Astrocyte (in vitro differentiated cells and primary cell): ENCODE measurements at regions not wholly inside any gene's neighbourhood (a gene's known extent, or its start where the extent isn't known, plus 50 kb on each side); places are given as distances from the start of the nearest gene placed in this dataset.

Experiments
- DNase-seq: peaks from one replicate; pipeline ENCODE4 v3.0.0-alpha.2; 2010; ENCODE audit warnings: low read depth
- FAIRE-seq: peaks from 2 replicates; lab custom pipeline; 2011; peaks lifted over from hg19 to GRCh38; lab: Jason Lieb, UNC
- H2AFZ ChIP-seq: 2 replicates; pipeline ENCODE4 v1.6.0; 2012; ENCODE audit warnings: low read depth, low read length, inconsistent platforms
- H3K27ac ChIP-seq: 2 replicates; pipeline ENCODE4 v1.5.1; 2011; ENCODE audit warnings: low read depth, low read length, inconsistent platforms
- H3K27me3 ChIP-seq: 2 replicates; pipeline ENCODE4 v1.6.0; 2011; ENCODE audit warnings: low read length, inconsistent platforms; ENCODE audit not compliant: insufficient read depth
- H3K36me3 ChIP-seq: 2 replicates; pipeline ENCODE4 v1.5.1; 2011; ENCODE audit warnings: low read length, inconsistent platforms; ENCODE audit not compliant: insufficient read depth
- H3K4me1 ChIP-seq: 2 replicates; pipeline ENCODE4 v1.5.1; 2011; ENCODE audit warnings: low read length, inconsistent platforms; ENCODE audit not compliant: insufficient read depth
- H3K4me2 ChIP-seq: 2 replicates; pipeline ENCODE4 v1.6.0; 2012; ENCODE audit warnings: low read length, inconsistent platforms
- H3K4me3 ChIP-seq: 2 replicates; pipeline ENCODE4 v1.5.1; 2011; ENCODE audit warnings: low read depth, mild to moderate bottlenecking, low read length, inconsistent platforms; ENCODE audit not compliant: insufficient read depth
- H3K79me2 ChIP-seq: 2 replicates; pipeline ENCODE4 v1.6.0; 2012; ENCODE audit warnings: mild to moderate bottlenecking, low read length, inconsistent platforms; ENCODE audit not compliant: insufficient read depth
- H3K9ac ChIP-seq: 2 replicates; pipeline ENCODE4 v1.6.0; 2012; ENCODE audit warnings: mild to moderate bottlenecking, low read length, inconsistent platforms
- H3K9me3 ChIP-seq: 2 replicates; pipeline ENCODE4 v1.5.1; 2012; ENCODE audit warnings: low read depth, mild to moderate bottlenecking, low read length, inconsistent platforms; ENCODE audit not compliant: insufficient read depth
- H4K20me1 ChIP-seq: 2 replicates; pipeline ENCODE4 v1.6.0; 2012; ENCODE audit warnings: low read length, inconsistent platforms; ENCODE audit not compliant: insufficient read depth
- H3K27ac Mint-ChIP-seq: one replicate; pipeline ENCODE4 v1.8.0; 2021; ENCODE audit warnings: mild to moderate bottlenecking, mixed read lengths; ENCODE audit not compliant: unreplicated experiment
- H3K27me3 Mint-ChIP-seq: one replicate; pipeline ENCODE4 v1.8.0; 2021; ENCODE audit warnings: low read depth, mixed read lengths; ENCODE audit not compliant: unreplicated experiment
- H3K36me3 Mint-ChIP-seq: one replicate; pipeline ENCODE4 v1.8.0; 2021; ENCODE audit warnings: low read depth, mixed read lengths; ENCODE audit not compliant: unreplicated experiment
- H3K4me1 Mint-ChIP-seq: one replicate; pipeline ENCODE4 v1.8.0; 2021; ENCODE audit warnings: low read depth, mixed read lengths; ENCODE audit not compliant: unreplicated experiment
- H3K4me3 Mint-ChIP-seq: one replicate; pipeline ENCODE4 v1.8.0; 2021; ENCODE audit warnings: mild to moderate bottlenecking, moderate library complexity, mixed read lengths; ENCODE audit not compliant: unreplicated experiment
- H3K9me3 Mint-ChIP-seq: one replicate; pipeline ENCODE4 v1.8.0; 2021; ENCODE audit warnings: mild to moderate bottlenecking, mixed read lengths; ENCODE audit not compliant: unreplicated experiment
- CTCF ChIP-seq: IDR thresholded peaks from 2 replicates; pipeline ENCODE4 v1.5.1; 2011; ENCODE audit warnings: low read depth, mild to moderate bottlenecking, inconsistent platforms, low read length, moderate library complexity; ENCODE audit not compliant: insufficient read depth
- EZH2 ChIP-seq: IDR thresholded peaks from 2 replicates; pipeline ENCODE4 v1.6.1; 2012; ENCODE audit warnings: mild to moderate bottlenecking, low read length, inconsistent platforms; ENCODE audit not compliant: insufficient read depth

- DNase-seq (no peak), FAIRE-seq (no peak)
- no peak overlapping the region for H2AFZ ChIP-seq
- no peaks in the 10 kb centered on the region for H3K4me1 ChIP-seq
- no peak overlapping the region for H3K4me3 Mint-ChIP-seq
- TF ChIP-seq CTCF = no peak
- TF ChIP-seq EZH2 = no peak
- H3K27ac ChIP-seq = no peak overlapping the region
- no peak overlapping the region for H3K9ac ChIP-seq
- no peaks in the 10 kb centered on the region for H3K36me3 Mint-ChIP-seq
- no peaks in the 10 kb centered on the region for H3K9me3 ChIP-seq
- H4K20me1 ChIP-seq = no peaks in the 10 kb centered on the region
- no peaks in the 10 kb centered on the region for H3K4me1 Mint-ChIP-seq
- no peaks in the 10 kb centered on the region for H3K79me2 ChIP-seq
- H3K27ac Mint-ChIP-seq = no peak overlapping the region
- H3K27me3 ChIP-seq = no peaks in the 10 kb centered on the region
- H3K9me3 Mint-ChIP-seq = no peaks in the 10 kb centered on the region
- no peaks in the 10 kb centered on the region for H3K36me3 ChIP-seq
- H3K4me2 ChIP-seq = no peak overlapping the region
- H3K4me3 ChIP-seq = no peak overlapping the region
- no peaks in the 10 kb centered on the region for H3K27me3 Mint-ChIP-seq
These were observed 413.2 kb upstream of the TECRL start for GRCh38 chr4:64822405-64822804.

GRCh38 chr4:64821219-64821976 is 412.1 kb upstream of the TECRL start:
- Histone ChIP-seq H3K4me3 (no peak overlapping the region), H3K27ac (no peak overlapping the region), H3K9me3 (no peaks in the 10 kb centered on the region), H3K27me3 (no peaks in the 10 kb centered on the region), H3K4me2 (no peak overlapping the region), H3K4me1 (no peaks in the 10 kb centered on the region), H3K79me2 (no peaks in the 10 kb centered on the region), H2AFZ (no peak overlapping the region), H3K9ac (no peak overlapping the region), H3K36me3 (no peaks in the 10 kb centered on the region), H4K20me1 (no peaks in the 10 kb centered on the region)
- Mint-ChIP-seq H3K27ac (no peak overlapping the region), H3K27me3 (no peaks in the 10 kb centered on the region), H3K9me3 (no peaks in the 10 kb centered on the region), H3K4me3 (no peak overlapping the region), H3K36me3 (no peaks in the 10 kb centered on the region), H3K4me1 (no peaks in the 10 kb centered on the region)
- DNase-seq = no peak
- TF ChIP-seq EZH2 (no peak), CTCF (no peak)
- no peak for FAIRE-seq

GRCh38 chr4:64814616-64815015 is 405.4 kb upstream of the TECRL start:
- no peaks in the 10 kb centered on the region for H3K4me1 Mint-ChIP-seq
- no peaks in the 10 kb centered on the region for H3K79me2 ChIP-seq
- H3K36me3 ChIP-seq = no peaks in the 10 kb centered on the region
- no peak overlapping the region for H2AFZ ChIP-seq
- H3K27ac ChIP-seq = no peak overlapping the region
- no peak overlapping the region for H3K27ac Mint-ChIP-seq
- no peak overlapping the region for H3K4me2 ChIP-seq
- no peaks in the 10 kb centered on the region for H3K9me3 ChIP-seq
- H3K9ac ChIP-seq = no peak overlapping the region
- FAIRE-seq (no peak), DNase-seq (no peak)
- H3K4me3 Mint-ChIP-seq = no peak overlapping the region
- H4K20me1 ChIP-seq = no peaks in the 10 kb centered on the region
- no peak overlapping the region for H3K4me3 ChIP-seq
- H3K27me3 ChIP-seq = no peaks in the 10 kb centered on the region
- no peaks in the 10 kb centered on the region for H3K36me3 Mint-ChIP-seq
- H3K9me3 Mint-ChIP-seq = no peaks in the 10 kb centered on the region
- H3K4me1 ChIP-seq = no peaks in the 10 kb centered on the region
- no peaks in the 10 kb centered on the region for H3K27me3 Mint-ChIP-seq
- no peak for TF ChIP-seq CTCF
- no peak for TF ChIP-seq EZH2
